H1 (cell line): ENCODE measurements at regions not wholly inside any gene's neighbourhood (a gene's known extent, or its start where the extent isn't known, plus 50 kb on each side); places are given as distances from the start of the nearest gene placed in this dataset.

Source experiments
- CTCF ChIA-PET: fragments of 300-600 bp; sonication (Branson Sonifier 250); formaldehyde crosslinking; loops from one replicate; lab custom pipeline; 2021; ENCODE audit not compliant: partially characterized antibody; lab: Charles Lee
- POLR2A ChIA-PET: fragments of 300-600 bp; sonication (Branson Sonifier 250); formaldehyde crosslinking; loops from one replicate; lab custom pipeline; 2021; ENCODE audit warnings: inconsistent platforms; ENCODE audit not compliant: partially characterized antibody; lab: Charles Lee
- DNase-seq, 2 experiments: peaks; one replicate each; pipeline versions ENCODE4 v3.0.0 to v3.0.0-alpha.2; 2010 to 2022; ENCODE audit warnings: low spot score in 2 of 2, low read depth in 1 of 2, mixed read lengths in 1 of 2
- FAIRE-seq: peaks from 2 replicates; lab custom pipeline; 2011; peaks lifted over from hg19 to GRCh38; lab: Jason Lieb, UNC
- H2AFZ ChIP-seq: 2 replicates; pipeline ENCODE4 v1.8.1; 2012; ENCODE audit warnings: low read length, inconsistent platforms
- H2AK5ac ChIP-seq: 2 replicates; pipeline ENCODE4 v1.6.1; 2013; ENCODE audit warnings: low read depth, low read length
- H2BK120ac ChIP-seq: replicated peaks from 2 replicates; pipeline ENCODE3; 2013; ENCODE audit warnings: low read depth, low read length, inconsistent platforms
- H2BK12ac ChIP-seq: 2 replicates; pipeline ENCODE4 v1.6.1; 2013; ENCODE audit warnings: low read depth, low read length
- H2BK15ac ChIP-seq: 2 replicates; pipeline ENCODE4 v1.6.1; 2013; ENCODE audit warnings: low read length
- H2BK20ac ChIP-seq: 2 replicates; pipeline ENCODE4 v1.6.1; 2013; ENCODE audit warnings: low read length
- H2BK5ac ChIP-seq: 2 replicates; pipeline ENCODE4 v1.6.1; 2013; ENCODE audit warnings: low read depth, low read length
- H3K14ac ChIP-seq: 2 replicates; pipeline ENCODE4 v1.6.1; 2013; ENCODE audit warnings: inconsistent platforms; ENCODE audit not compliant: insufficient read length
- H3K18ac ChIP-seq: 2 replicates; pipeline ENCODE4 v1.6.1; 2013; ENCODE audit warnings: low read length; ENCODE audit errors: extremely low read depth
- H3K23ac ChIP-seq: 2 replicates; pipeline ENCODE4 v1.6.1; 2013; ENCODE audit warnings: inconsistent platforms; ENCODE audit not compliant: insufficient read length
- H3K23me2 ChIP-seq: 2 replicates; pipeline ENCODE4 v1.6.1; 2013; ENCODE audit warnings: low read depth, low read length
- H3K27ac ChIP-seq: 2 replicates; pipeline ENCODE4 v1.6.1; 2011; ENCODE audit warnings: low read depth, low read length, inconsistent platforms
- H3K27me3 ChIP-seq, 4 experiments: replicated peaks in 1 of 4; 1 replicate in 1 of 4; 2 replicates in 3 of 4; pipeline versions ENCODE4 v1.6.1 to v1.8.1; 2011 to 2013; ENCODE audit warnings: low read length in 3 of 4, mild to moderate bottlenecking in 3 of 4, inconsistent platforms in 2 of 4, mixed read lengths in 2 of 4, moderate library complexity in 1 of 4; ENCODE audit not compliant: control insufficient read depth in 3 of 4, insufficient read depth in 3 of 4; ENCODE audit errors: extremely low read depth in 1 of 4
- H3K36me3 ChIP-seq, 4 experiments: 2 replicates each; pipeline versions ENCODE4 v1.6.1 to v1.8.1; 2011 to 2013; ENCODE audit warnings: mild to moderate bottlenecking in 4 of 4, low read length in 3 of 4, moderate library complexity in 2 of 4, control low read depth in 1 of 4, inconsistent platforms in 1 of 4; ENCODE audit not compliant: insufficient read depth in 4 of 4, control insufficient read depth in 2 of 4
- H3K4ac ChIP-seq: replicated peaks from 2 replicates; pipeline ENCODE3; 2013; ENCODE audit warnings: low read length, low read depth, mixed read lengths, inconsistent platforms; ENCODE audit not compliant: insufficient read length
- H3K4me1 ChIP-seq, 4 experiments: replicated peaks in 1 of 4; 1 replicate in 1 of 4; 2 replicates in 3 of 4; pipeline versions ENCODE4 v1.6.1 to v1.8.1; 2011 to 2013; ENCODE audit warnings: low read length in 3 of 4, inconsistent platforms in 2 of 4, mixed read lengths in 1 of 4; ENCODE audit not compliant: insufficient read depth in 4 of 4, control insufficient read depth in 3 of 4
- H3K4me2 ChIP-seq, 2 experiments: 2 replicates each; pipeline versions ENCODE4 v1.6.1 to v1.8.1; 2011 to 2013; ENCODE audit warnings: low read depth in 2 of 2, low read length in 2 of 2, control low read depth in 1 of 2, inconsistent platforms in 1 of 2, mild to moderate bottlenecking in 1 of 2; ENCODE audit not compliant: insufficient read depth in 1 of 2
- H3K4me3 ChIP-seq, 4 experiments: fragments of 200-600, 300-600 bp in 1 of 4; sonication (generic), shearing (Covaris generic), sonication (Bioruptor Twin) in 1 of 4; 2 replicates each; pipeline versions ENCODE4 v1.5.1 to v1.8.1; 2011 to 2016; ENCODE audit warnings: low read length in 4 of 4, low read depth in 3 of 4, control low read depth in 2 of 4, inconsistent platforms in 2 of 4, mild to moderate bottlenecking in 2 of 4, mixed read lengths in 1 of 4, moderate library complexity in 1 of 4; ENCODE audit not compliant: insufficient read depth in 2 of 4; ENCODE audit errors: extremely low read depth in 1 of 4
- H3K56ac ChIP-seq: replicated peaks from 2 replicates; pipeline ENCODE3; 2013; ENCODE audit warnings: low read depth, mild to moderate bottlenecking, mixed read lengths, low read length, inconsistent platforms; ENCODE audit not compliant: insufficient read length
- H3K79me1 ChIP-seq: 2 replicates; pipeline ENCODE4 v1.6.1; 2013; ENCODE audit warnings: low read depth, low read length, control low read depth
- H3K79me2 ChIP-seq, 2 experiments: 2 replicates each; pipeline versions ENCODE4 v1.6.1 to v1.8.1; 2012 to 2013; ENCODE audit warnings: low read length in 2 of 2, mild to moderate bottlenecking in 2 of 2, inconsistent platforms in 1 of 2; ENCODE audit not compliant: insufficient read depth in 2 of 2, control insufficient read depth in 1 of 2
- H3K9ac ChIP-seq, 4 experiments: replicated peaks in 1 of 4; 1 replicate in 1 of 4; 2 replicates in 3 of 4; pipeline versions ENCODE4 v1.6.1 to v1.8.1; 2011 to 2013; ENCODE audit warnings: low read depth in 3 of 4, low read length in 3 of 4, control low read depth in 2 of 4, mild to moderate bottlenecking in 2 of 4, moderate library complexity in 2 of 4, inconsistent platforms in 1 of 4; ENCODE audit errors: extremely low read depth in 1 of 4
- H3K9me3 ChIP-seq, 2 experiments: 2 replicates each; pipeline versions ENCODE4 v1.6.1 to v1.8.1; 2012 to 2013; ENCODE audit warnings: mild to moderate bottlenecking in 2 of 2, moderate library complexity in 2 of 2, control low read depth in 1 of 2, inconsistent platforms in 1 of 2, low read depth in 1 of 2, low read length in 1 of 2, mixed read lengths in 1 of 2; ENCODE audit not compliant: insufficient read depth in 2 of 2
- H4K20me1 ChIP-seq, 2 experiments: replicated peaks in 1 of 2; 2 replicates each; pipeline versions ENCODE3 to v1.8.1; 2011 to 2013; ENCODE audit warnings: inconsistent platforms in 2 of 2, low read length in 2 of 2, mild to moderate bottlenecking in 1 of 2; ENCODE audit not compliant: insufficient read depth in 2 of 2, control insufficient read depth in 1 of 2
- H4K5ac ChIP-seq: 2 replicates; pipeline ENCODE4 v1.6.1; 2013; ENCODE audit warnings: low read length, low read depth, mixed read lengths, inconsistent platforms; ENCODE audit not compliant: insufficient read length
- H4K8ac ChIP-seq: 2 replicates; pipeline ENCODE4 v1.8.0; 2013; ENCODE audit warnings: mild to moderate bottlenecking, moderate library complexity, low read length, inconsistent platforms; ENCODE audit not compliant: insufficient read depth; ENCODE audit errors: extremely low read depth
- H4K91ac ChIP-seq: replicated peaks from 2 replicates; pipeline ENCODE3; 2013; ENCODE audit warnings: low read length, mixed read lengths, inconsistent platforms; ENCODE audit not compliant: insufficient read length
- BRCA1 ChIP-seq: IDR thresholded peaks from 2 replicates; pipeline ENCODE4 v1.6.1; 2012; ENCODE audit warnings: low read depth, low read length, improper control_type of control experiment
- CHD1 ChIP-seq: IDR thresholded peaks from 2 replicates; pipeline ENCODE4 v1.6.1; 2012; ENCODE audit warnings: low read depth, low read length, improper control_type of control experiment
- EGR1 ChIP-seq: IDR thresholded peaks from 2 replicates; pipeline ENCODE4 v1.6.1; 2011; ENCODE audit warnings: low read depth, low read length, borderline replicate concordance
- FOSL1 ChIP-seq: IDR thresholded peaks from 2 replicates; pipeline ENCODE4 v1.6.1; 2011; ENCODE audit warnings: mild to moderate bottlenecking, low read depth, low read length, moderate library complexity; ENCODE audit not compliant: insufficient read depth
- GABPA ChIP-seq: IDR thresholded peaks from 2 replicates; pipeline ENCODE4 v1.6.1; 2011; ENCODE audit warnings: mild to moderate bottlenecking, low read length, moderate library complexity, borderline replicate concordance; ENCODE audit not compliant: insufficient read depth
- KDM5A ChIP-seq: fragments of 200-600 bp; IDR thresholded peaks from 2 replicates; pipeline ENCODE4 v1.7.1; 2012; ENCODE audit warnings: mild to moderate bottlenecking, low read length, inconsistent platforms, mixed read lengths
- NRF1 ChIP-seq: IDR thresholded peaks from 2 replicates; pipeline ENCODE4 v1.6.1; 2011; ENCODE audit warnings: mild to moderate bottlenecking, low read depth, low read length, improper control_type of control experiment
- POLR2A ChIP-seq, 2 experiments: IDR thresholded peaks; 1 replicate in 1 of 2; 2 replicates in 1 of 2; pipeline ENCODE4 v1.6.1; 2011; ENCODE audit warnings: low read depth in 2 of 2, low read length in 2 of 2, mild to moderate bottlenecking in 2 of 2; ENCODE audit errors: control extremely low read depth in 1 of 2
- RNF2 ChIP-seq: fragments of 200-900, 300-1000 bp; sonication (generic); IDR thresholded peaks from 2 replicates; pipeline ENCODE4 v1.7.1; 2016; ENCODE audit warnings: borderline replicate concordance, low read depth, mild to moderate bottlenecking, antibody characterized with exemption, low read length; ENCODE audit not compliant: poor library complexity, severe bottlenecking; ENCODE audit errors: missing control alignments
- RXRA ChIP-seq: IDR thresholded peaks from 2 replicates; pipeline ENCODE4 v1.6.1; 2011; ENCODE audit warnings: low read depth, mild to moderate bottlenecking, low read length, moderate library complexity; ENCODE audit not compliant: insufficient read depth
- SP1 ChIP-seq: IDR thresholded peaks from 2 replicates; pipeline ENCODE4 v1.6.1; 2011; ENCODE audit warnings: low read depth, low read length
- SRF ChIP-seq: IDR thresholded peaks from 2 replicates; pipeline ENCODE4 v1.6.1; 2011; ENCODE audit warnings: mild to moderate bottlenecking, low read depth, low read length, moderate library complexity
- TBP ChIP-seq: IDR thresholded peaks from 2 replicates; pipeline ENCODE4 v1.6.1; 2011; ENCODE audit warnings: low read depth, low read length, improper control_type of control experiment
- WGBS, 2 experiments: shearing (Covaris generic) in 1 of 2; methylation state at CpG; one replicate each; pipeline versions ENCODE4 v1.1.6 to v1.1.7; 2013 to 2015; ENCODE audit warnings: low lambda C conversion rate in 2 of 2, mixed read lengths in 2 of 2, inconsistent platforms in 1 of 2, low coverage in 1 of 2, missing lambda C conversion rate in 1 of 2; ENCODE audit not compliant: insufficient replicate concordance in 2 of 2, insufficient coverage in 1 of 2, insufficient read length in 1 of 2; ENCODE audit errors: extremely low coverage in 1 of 2, missing lambda C conversion rate in 1 of 2; 5-methylcytosine and 5-hydroxymethylcytosine counted together

DNA sequence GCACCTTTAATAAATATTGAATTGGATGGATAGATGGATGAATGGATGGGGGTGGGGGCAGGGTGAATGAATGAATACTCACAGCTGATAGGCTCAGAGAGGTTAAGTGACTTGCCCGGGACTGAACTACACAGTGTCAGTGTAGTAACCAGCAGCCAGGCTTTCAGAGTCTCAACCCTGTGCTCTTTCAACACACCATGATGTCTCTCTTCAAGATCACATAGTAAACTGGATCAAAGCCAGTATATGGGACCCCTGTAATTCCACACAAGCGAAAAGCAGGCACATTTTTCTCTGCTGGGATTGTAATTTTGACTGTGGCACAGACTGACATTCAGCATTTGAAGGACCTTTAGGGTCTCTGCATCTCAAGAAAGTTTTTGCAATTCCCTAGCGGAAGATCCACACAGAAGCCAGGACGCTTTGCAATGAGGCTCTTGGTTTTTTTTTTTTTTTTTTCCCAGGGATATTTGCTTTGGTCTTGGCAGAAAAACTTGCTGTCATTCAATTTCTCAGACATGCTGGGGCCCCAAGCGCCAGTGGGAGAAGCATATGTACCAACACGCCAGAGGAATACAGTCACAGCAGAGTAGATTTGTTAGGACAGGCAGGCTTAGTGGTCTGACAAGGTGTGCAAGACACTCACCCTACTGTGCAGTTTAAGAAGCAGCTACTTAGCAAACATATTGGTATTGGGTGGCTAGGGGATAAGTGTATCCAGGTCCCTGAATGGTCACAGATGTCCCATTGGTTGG lies 213.1 kb upstream of the CAMK1G start:
- H2AK5ac ChIP-seq, result no peak overlapping the region
- H3K56ac ChIP-seq, result no peak overlapping the region
- H4K91ac ChIP-seq, result no peak overlapping the region
- H3K14ac ChIP-seq, result no peak overlapping the region
- H3K36me3 ChIP-seq, result no peaks in the 10 kb centered on the region
- no peak overlapping the region for H3K4me3 ChIP-seq
- H3K18ac ChIP-seq, result no peak overlapping the region
- TF ChIP-seq EGR1 (no peak), KDM5A (no peak), SP1 (no peak), CHD1 (no peak), FOSL1 (no peak), RXRA (no peak), GABPA (no peak), TBP (no peak), POLR2A (IDR thresholded peaks at IDR 0.05; ENCODE audit: control extremely low read depth in 1 of 2, low read depth in 2 of 2, low read length in 2 of 2) (no peak), NRF1 (no peak), RNF2 (no peak), SRF (no peak), BRCA1 (no peak)
- no peaks in the 10 kb centered on the region for H3K79me2 ChIP-seq
- peak overlapping the region; percentile 49; the same call in 1 of the 2 replicates for H2BK20ac ChIP-seq
- 84% methylated on average over 6 of the region's 6 CpGs; no CpG with 5 or more reads in 1 of the 2 experiments for WGBS, 2 experiments
- no peak overlapping the region; the same call in 1 of the 2 replicates for H2BK15ac ChIP-seq
- POLR2A ChIA-PET, result interaction anchor here (1.3 kb wide), 1 partner anchor 14 kb away, joined by 3 read pairs; no protein-coding TSS in a partner anchor
- no peak overlapping the region for H3K4me2 ChIP-seq
- H3K9me3 ChIP-seq, result no peaks in the 10 kb centered on the region
- H4K20me1 ChIP-seq, result no peaks in the 10 kb centered on the region
- H2BK5ac ChIP-seq, result no peak overlapping the region
- no peak overlapping the region for H3K4ac ChIP-seq
- CTCF ChIA-PET, result interaction anchor here (1.2 to 1.6 kb wide), 4 partner anchors 7 to 163 kb away, joined by 3 to 5 read pairs (median 3); no protein-coding TSS in a partner anchor
- H3K27ac ChIP-seq, result no peak overlapping the region
- peaks cover 0 to 4% (median 0%) of the 10 kb centered on the region in 4 experiments; a peak in 2 of 7 replicates for H3K4me1 ChIP-seq
- no peaks in the 10 kb centered on the region for H3K23me2 ChIP-seq
- DNase-seq (no peak), FAIRE-seq (no peak)
- no peaks in the 10 kb centered on the region for H3K79me1 ChIP-seq
- H2BK12ac ChIP-seq, result no peak overlapping the region
- H3K27me3 ChIP-seq, result no peaks in the 10 kb centered on the region
- no peak overlapping the region for H3K23ac ChIP-seq
- no peak overlapping the region for H2BK120ac ChIP-seq
- no peak overlapping the region for H2AFZ ChIP-seq
- no peak overlapping the region for H4K5ac ChIP-seq
- no peak overlapping the region for H4K8ac ChIP-seq
- no peak overlapping the region for H3K9ac ChIP-seq
